GM12892 (cell line): ENCODE measurements at regions not wholly inside any gene's neighbourhood (a gene's known extent, or its start where the extent isn't known, plus 50 kb on each side); places are given as distances from the start of the nearest gene placed in this dataset.

Experiments used
- POLR2A ChIP-seq: IDR thresholded peaks from 2 replicates; pipeline ENCODE4 v1.6.1; 2011; ENCODE audit warnings: low read depth, low read length, control low read depth
- POLR2AphosphoS5 ChIP-seq: IDR thresholded peaks from 2 replicates; pipeline ENCODE4 v1.6.1; 2011; ENCODE audit warnings: low read depth, low read length, control low read depth
- TAF1 ChIP-seq: IDR thresholded peaks from 2 replicates; pipeline ENCODE4 v1.6.1; 2011; ENCODE audit warnings: low read depth, mild to moderate bottlenecking, control low read depth, low read length, borderline replicate concordance

- TF ChIP-seq POLR2A (no peak), POLR2AphosphoS5 (no peak), TAF1 (no peak)
Observed at GRCh38 chr2:13332060-13332459, 615.3 kb downstream of the TRIB2 start.
